ENCODE measurements at regions not wholly inside any gene's neighbourhood (a gene's known extent, or its start where the extent isn't known, plus 50 kb on each side); places are given as distances from the start of the nearest gene placed in this dataset.
A peak's percentile ranks its signal among the peaks of the same experiment; 100 is the strongest.
"Not testable (repeated sequence)": the region's sequence is repeated elsewhere in the genome, so short reads cannot be mapped to it uniquely, and the experiment has no call there.

DNA sequence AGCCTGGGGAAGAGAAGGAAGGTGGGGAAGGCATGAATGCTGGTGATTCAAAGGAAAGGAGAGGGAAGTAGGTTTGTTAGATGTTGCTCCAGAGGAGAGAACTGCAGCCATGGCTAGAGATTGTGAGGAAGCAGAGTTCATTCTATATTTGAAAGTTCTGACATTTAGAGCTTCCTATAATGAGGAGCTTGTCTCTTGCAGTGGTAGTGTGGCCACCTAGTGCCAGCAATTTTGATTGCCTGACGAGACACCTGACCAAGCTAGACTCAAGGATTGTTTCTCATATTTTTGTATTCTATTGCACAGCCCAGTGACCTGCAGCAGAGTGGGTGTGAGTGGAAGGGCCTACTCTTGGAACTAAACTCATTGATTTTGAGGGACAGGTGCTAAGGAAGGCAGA lies 116.2 kb upstream of the GOLGA6L4 start:
- H3K27ac Mint-ChIP-seq; H3K9me3 ChIP-seq (ENCODE audit: control insufficient read depth, low read length); H3K9ac ChIP-seq (ENCODE audit: extremely low read depth, low read length, poor library complexity, severe bottlenecking); H3K4me1 Mint-ChIP-seq; H3K4me3 ChIP-seq (ENCODE audit: low read length); H3K9me3 Mint-ChIP-seq; H3K36me3 Mint-ChIP-seq (ENCODE audit: low read depth); H3K27me3 ChIP-seq (ENCODE audit: control insufficient read depth, insufficient read depth, low read length, poor library complexity, severe bottlenecking); H3K36me3 ChIP-seq (ENCODE audit: control insufficient read depth, insufficient read depth, low read length); H3K4me3 Mint-ChIP-seq; H3K27me3 Mint-ChIP-seq (ENCODE audit: insufficient read depth); DNase-seq; H3K27ac ChIP-seq (ENCODE audit: low read depth, low read length); H3K4me1 ChIP-seq (ENCODE audit: control insufficient read depth, insufficient read depth, low read length): not testable (repeated sequence)
- 75% methylated on average over 1 of the region's 1 CpG; no CpG with 5 or more reads in 1 of the 2 experiments for WGBS, 2 experiments (ENCODE audit: insufficient coverage in 1 of 2, insufficient read length in 1 of 2)
- TF ChIP-seq, protein P1, sequence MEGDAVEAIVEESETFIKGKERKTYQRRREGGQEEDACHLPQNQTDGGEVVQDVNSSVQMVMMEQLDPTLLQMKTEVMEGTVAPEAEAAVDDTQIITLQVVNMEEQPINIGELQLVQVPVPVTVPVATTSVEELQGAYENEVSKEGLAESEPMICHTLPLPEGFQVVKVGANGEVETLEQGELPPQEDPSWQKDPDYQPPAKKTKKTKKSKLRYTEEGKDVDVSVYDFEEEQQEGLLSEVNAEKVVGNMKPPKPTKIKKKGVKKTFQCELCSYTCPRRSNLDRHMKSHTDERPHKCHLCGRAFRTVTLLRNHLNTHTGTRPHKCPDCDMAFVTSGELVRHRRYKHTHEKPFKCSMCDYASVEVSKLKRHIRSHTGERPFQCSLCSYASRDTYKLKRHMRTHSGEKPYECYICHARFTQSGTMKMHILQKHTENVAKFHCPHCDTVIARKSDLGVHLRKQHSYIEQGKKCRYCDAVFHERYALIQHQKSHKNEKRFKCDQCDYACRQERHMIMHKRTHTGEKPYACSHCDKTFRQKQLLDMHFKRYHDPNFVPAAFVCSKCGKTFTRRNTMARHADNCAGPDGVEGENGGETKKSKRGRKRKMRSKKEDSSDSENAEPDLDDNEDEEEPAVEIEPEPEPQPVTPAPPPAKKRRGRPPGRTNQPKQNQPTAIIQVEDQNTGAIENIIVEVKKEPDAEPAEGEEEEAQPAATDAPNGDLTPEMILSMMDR (conservative IDR thresholded peaks at IDR 0.05): peak; percentile 57

DNA sequence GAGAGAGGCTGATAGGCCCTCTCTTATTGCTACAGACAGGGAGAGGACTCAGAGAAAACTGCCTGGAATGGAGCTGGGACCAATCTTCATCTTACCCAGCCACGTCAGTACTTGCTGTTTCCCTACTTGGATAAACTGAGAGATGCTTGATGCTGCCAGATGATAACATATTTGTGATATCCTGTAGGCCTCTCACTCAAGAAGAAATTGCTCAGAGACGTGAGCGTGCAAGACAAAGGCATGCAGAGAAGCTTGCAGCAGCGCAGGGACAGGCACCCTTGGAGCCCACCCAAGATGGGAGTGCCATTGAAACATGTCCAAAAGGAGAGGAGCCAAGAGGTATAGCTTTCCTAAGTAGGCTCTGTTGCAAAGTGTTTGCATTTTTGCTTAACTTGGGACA lies 114.7 kb upstream of the GOLGA6L4 start:
- H3K36me3 ChIP-seq (ENCODE audit: control insufficient read depth, insufficient read depth, low read length); H3K27me3 Mint-ChIP-seq (ENCODE audit: insufficient read depth); H3K36me3 Mint-ChIP-seq (ENCODE audit: low read depth); H3K4me3 ChIP-seq (ENCODE audit: low read length); H3K27ac ChIP-seq (ENCODE audit: low read depth, low read length); H3K27me3 ChIP-seq (ENCODE audit: control insufficient read depth, insufficient read depth, low read length, poor library complexity, severe bottlenecking); H3K9ac ChIP-seq (ENCODE audit: extremely low read depth, low read length, poor library complexity, severe bottlenecking); H3K9me3 ChIP-seq (ENCODE audit: control insufficient read depth, low read length); H3K9me3 Mint-ChIP-seq; DNase-seq; H3K4me1 ChIP-seq (ENCODE audit: control insufficient read depth, insufficient read depth, low read length); H3K4me3 Mint-ChIP-seq; H3K27ac Mint-ChIP-seq; H3K4me1 Mint-ChIP-seq: not testable (repeated sequence)
- WGBS, 2 experiments (ENCODE audit: insufficient coverage in 1 of 2, insufficient read length in 1 of 2): 87 to 94% methylated on average over 4 of the region's 4 CpGs

DNA sequence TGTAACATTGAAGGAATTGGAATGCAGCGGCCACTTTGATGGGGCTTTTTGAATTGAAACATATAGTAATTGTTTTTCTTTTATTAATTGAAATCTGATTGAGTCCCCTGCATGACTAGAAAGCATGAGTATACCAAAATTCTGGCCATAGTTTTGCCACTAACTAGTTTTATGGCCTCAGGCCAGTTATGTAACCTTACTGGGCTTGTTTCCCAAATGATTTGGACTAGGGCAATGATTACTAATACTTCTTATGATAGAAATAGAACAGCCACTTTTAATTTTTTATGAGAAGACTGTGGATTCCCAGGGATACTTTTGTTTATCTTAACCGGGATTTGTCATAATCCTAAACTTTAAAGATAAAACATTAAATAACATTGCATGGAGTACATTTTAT lies 106.9 kb upstream of the GOLGA6L4 start:
- H3K9ac ChIP-seq (ENCODE audit: extremely low read depth, low read length, poor library complexity, severe bottlenecking); H3K4me3 ChIP-seq (ENCODE audit: low read length); H3K4me1 Mint-ChIP-seq; H3K27me3 ChIP-seq (ENCODE audit: control insufficient read depth, insufficient read depth, low read length, poor library complexity, severe bottlenecking); H3K4me3 Mint-ChIP-seq; H3K27ac Mint-ChIP-seq; H3K36me3 Mint-ChIP-seq (ENCODE audit: low read depth); H3K36me3 ChIP-seq (ENCODE audit: control insufficient read depth, insufficient read depth, low read length); H3K4me1 ChIP-seq (ENCODE audit: control insufficient read depth, insufficient read depth, low read length); H3K27me3 Mint-ChIP-seq (ENCODE audit: insufficient read depth); H3K27ac ChIP-seq (ENCODE audit: low read depth, low read length); H3K9me3 ChIP-seq (ENCODE audit: control insufficient read depth, low read length); DNase-seq; H3K9me3 Mint-ChIP-seq: not testable (repeated sequence)
- 93% methylated on average over 1 of the region's 2 CpGs; no CpG with 5 or more reads in 1 of the 2 experiments for WGBS, 2 experiments (ENCODE audit: insufficient coverage in 1 of 2, insufficient read length in 1 of 2)

DNA sequence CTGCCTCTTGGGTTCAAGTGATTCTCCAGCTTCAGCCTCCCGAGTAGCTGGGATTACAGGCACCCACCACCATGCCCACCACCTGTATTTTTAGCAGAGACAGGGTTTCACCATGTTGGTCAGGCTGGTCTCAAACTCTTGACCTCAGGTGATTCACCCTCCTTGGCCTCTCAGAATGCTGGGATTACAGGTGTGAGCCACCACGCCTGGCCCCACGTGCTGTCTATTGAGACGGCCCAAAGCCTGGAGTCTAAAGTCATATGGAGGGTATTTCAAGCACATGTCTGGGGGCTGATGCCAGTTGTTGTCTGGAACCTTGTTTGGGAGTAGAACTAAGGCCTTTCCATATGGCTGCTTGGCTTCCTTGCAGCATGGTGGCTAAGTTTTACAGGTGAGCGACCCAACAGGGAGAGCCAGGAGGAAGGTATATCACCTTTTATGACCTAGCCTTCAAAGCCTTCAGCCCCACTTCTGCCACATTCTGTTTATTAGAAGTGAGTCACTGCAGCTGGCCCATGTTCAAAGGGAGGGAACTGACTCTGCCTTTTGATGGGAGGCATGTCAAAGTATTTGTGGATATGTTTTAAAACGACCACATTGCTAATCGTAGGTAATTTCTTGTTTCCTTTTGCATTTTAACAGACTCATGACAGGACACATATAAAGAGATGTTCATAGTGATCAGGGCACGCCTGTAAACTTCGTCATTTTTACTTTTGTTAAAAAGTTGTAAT lies 105.3 kb upstream of the GOLGA6L4 start:
- not testable (repeated sequence) for H3K9me3 Mint-ChIP-seq; H3K9me3 ChIP-seq (ENCODE audit: control insufficient read depth, low read length); H3K27me3 ChIP-seq (ENCODE audit: control insufficient read depth, insufficient read depth, low read length, poor library complexity, severe bottlenecking); H3K4me3 ChIP-seq (ENCODE audit: low read length); H3K4me1 Mint-ChIP-seq; H3K9ac ChIP-seq (ENCODE audit: extremely low read depth, low read length, poor library complexity, severe bottlenecking); H3K27ac ChIP-seq (ENCODE audit: low read depth, low read length); DNase-seq; H3K4me3 Mint-ChIP-seq; H3K36me3 ChIP-seq (ENCODE audit: control insufficient read depth, insufficient read depth, low read length); H3K27ac Mint-ChIP-seq; H3K36me3 Mint-ChIP-seq (ENCODE audit: low read depth); H3K4me1 ChIP-seq (ENCODE audit: control insufficient read depth, insufficient read depth, low read length); H3K27me3 Mint-ChIP-seq (ENCODE audit: insufficient read depth)
- WGBS, 2 experiments (ENCODE audit: insufficient coverage in 1 of 2, insufficient read length in 1 of 2): 92 to 94% methylated on average over 8 to 9 of the region's 9 CpGs

DNA sequence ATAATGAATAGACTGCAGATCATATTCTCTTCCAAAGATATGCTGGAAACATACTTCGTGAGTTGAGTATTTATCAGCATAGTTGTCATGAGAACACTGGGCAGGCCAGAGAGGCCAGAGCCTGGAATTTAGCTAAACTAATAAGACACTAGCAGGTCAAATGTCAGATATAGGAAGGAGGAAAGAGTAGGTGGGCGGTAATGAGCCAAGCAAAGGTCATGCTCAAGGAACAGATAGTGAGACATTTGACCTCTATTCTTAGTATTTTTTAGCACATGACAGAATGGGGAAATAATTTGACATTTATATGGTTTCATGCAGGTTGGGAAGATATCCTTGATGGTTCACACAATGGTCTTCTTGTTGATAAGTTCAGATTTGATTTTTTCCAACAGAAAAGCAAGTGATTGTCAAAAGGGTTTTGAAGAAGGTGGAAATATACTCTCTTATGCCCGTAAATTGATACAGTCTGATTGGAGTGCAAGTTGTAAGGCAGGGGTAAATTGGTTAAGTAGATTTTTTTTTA lies 99.6 kb upstream of the GOLGA6L4 start:
- not testable (repeated sequence) for H3K9me3 Mint-ChIP-seq; H3K4me3 Mint-ChIP-seq; H3K27me3 ChIP-seq (ENCODE audit: control insufficient read depth, insufficient read depth, low read length, poor library complexity, severe bottlenecking); H3K9ac ChIP-seq (ENCODE audit: extremely low read depth, low read length, poor library complexity, severe bottlenecking); H3K27me3 Mint-ChIP-seq (ENCODE audit: insufficient read depth); H3K4me3 ChIP-seq (ENCODE audit: low read length); H3K27ac Mint-ChIP-seq; H3K36me3 ChIP-seq (ENCODE audit: control insufficient read depth, insufficient read depth, low read length); H3K9me3 ChIP-seq (ENCODE audit: control insufficient read depth, low read length); H3K4me1 ChIP-seq (ENCODE audit: control insufficient read depth, insufficient read depth, low read length); H3K27ac ChIP-seq (ENCODE audit: low read depth, low read length); H3K36me3 Mint-ChIP-seq (ENCODE audit: low read depth); H3K4me1 Mint-ChIP-seq; DNase-seq
- WGBS, 2 experiments (ENCODE audit: insufficient coverage in 1 of 2, insufficient read length in 1 of 2): 95 to 100% methylated on average over 1 to 2 of the region's 3 CpGs
